Psoas muscle (tissue), 7 donors: ENCODE measurements at regions not wholly inside any gene's neighbourhood (a gene's known extent, or its start where the extent isn't known, plus 50 kb on each side); places are given as distances from the start of the nearest gene placed in this dataset.

Experiments
- ATAC-seq, 4 donors: fragments of 200-7000 bp; cut with Tn5 transposase; one replicate each; pipeline ENCODE4 v1.9.1; 2020; ENCODE audit warnings: moderate library complexity in 3 of 4, mild to moderate bottlenecking in 2 of 4
- DNase-seq, 2 donors: peaks; one replicate each; pipeline ENCODE4 v3.0.0-alpha.2; 2020
- H3K27ac ChIP-seq: fragments of 200-600 bp; one replicate; pipeline ENCODE4 v1.8.0; 2022
- H3K27me3 ChIP-seq, 3 donors: fragments of 200-600 bp in 1 of 3; one replicate each; pipeline versions ENCODE4 v1.6.1 to v1.8.0; 2013 to 2022; ENCODE audit warnings: low read length in 2 of 3, mild to moderate bottlenecking in 2 of 3, moderate library complexity in 1 of 3; ENCODE audit not compliant: insufficient read depth in 3 of 3
- H3K36me3 ChIP-seq, 2 donors: fragments of 200-600 bp in 1 of 2; one replicate each; pipeline versions ENCODE4 v1.6.1 to v1.8.0; 2013 to 2022; ENCODE audit warnings: low read depth in 1 of 2, mild to moderate bottlenecking in 1 of 2, moderate library complexity in 1 of 2; ENCODE audit not compliant: insufficient read depth in 1 of 2
- H3K4me1 ChIP-seq: fragments of 200-600 bp; one replicate; pipeline ENCODE4 v1.8.0; 2022
- H3K4me3 ChIP-seq: fragments of 200-600 bp; one replicate; pipeline ENCODE4 v1.8.0; 2022; ENCODE audit warnings: mild to moderate bottlenecking
- H3K9me3 ChIP-seq: fragments of 200-600 bp; one replicate; pipeline ENCODE4 v1.8.0; 2022
- CTCF ChIP-seq: fragments of 200-600 bp; IDR thresholded peaks from one replicate; pipeline ENCODE4 v1.8.0; 2022; ENCODE audit warnings: antibody characterized with exemption
- WGBS, 3 donors: extraction: QIAGEN DNeasy Blood & Tissue Kit; methylation state at CpG; one replicate each; pipeline versions ENCODE4 v1.1.6 to v1.1.7; 2013; 5-methylcytosine and 5-hydroxymethylcytosine counted together
- intact Hi-C, 2 donors: fragments of 100-400 bp; cut with DNase I; formaldehyde crosslinking; loops; one replicate each; pipeline versions ENCODE4 v1.11.0 to v1.14.2; 2022
- donor health status: healthy with polysubstance abuse.
- donor health status: DM: no; HTN: no; CAD: no; lungs with moderate emphysema.
- donor health status: Bipolar disorder and iron deficiency.
- donor health status: healthy.
- donor health status: DM: yes; HTN: yes; CAD: no.
- donor health status: DM: no; HTN: no; CAD: no.
- donor health status: DM: yes; HTN: yes; CAD: no.

- WGBS, 3 donors: 28 to 67% (median 33%) methylated on average over 1 of the region's 1 CpG
Observed at GRCh38 chr4:31069151-31069550, 349.0 kb downstream of the PCDH7 start.

GRCh38 chr4:31071508-31072486 is 351.6 kb downstream of the PCDH7 start:
- no peaks in the 10 kb centered on the region for H3K27me3 ChIP-seq
- H3K4me3 ChIP-seq: no peak overlapping the region
- 79 to 87% (median 86%) methylated on average over 3 of the region's 3 CpGs for WGBS, 3 donors
- no peaks in the 10 kb centered on the region for H3K9me3 ChIP-seq
- no peak for DNase-seq
- H3K4me1 ChIP-seq: no peaks in the 10 kb centered on the region
- no peaks in the 10 kb centered on the region for H3K36me3 ChIP-seq
- H3K27ac ChIP-seq: no peak overlapping the region
- no peak for TF ChIP-seq CTCF
- intact Hi-C loops: no loop called here
- no peak for ATAC-seq

More at GRCh38 chr4:31069151-31069550, 349.0 kb downstream of the PCDH7 start:
- ATAC-seq (no peak), DNase-seq (no peak)
- Histone ChIP-seq H3K4me3 (no peak overlapping the region), H3K27ac (no peak overlapping the region), H3K36me3 (no peaks in the 10 kb centered on the region), H3K4me1 (no peaks in the 10 kb centered on the region), H3K27me3 (no peaks in the 10 kb centered on the region), H3K9me3 (no peaks in the 10 kb centered on the region)
- intact Hi-C loops: no loop called here
- TF ChIP-seq CTCF: no peak

- Histone ChIP-seq H3K36me3 (no peaks in the 10 kb centered on the region), H3K27me3 (no peaks in the 10 kb centered on the region), H3K27ac (no peak overlapping the region), H3K4me3 (no peak overlapping the region), H3K4me1 (no peaks in the 10 kb centered on the region), H3K9me3 (no peaks in the 10 kb centered on the region)
- intact Hi-C loops: no loop called here
- no peak for TF ChIP-seq CTCF
- 0 to 86% (median 44%) methylated on average over 1 of the region's 1 CpG for WGBS, 3 donors
- DNase-seq: no peak
- no peak for ATAC-seq
Observed at GRCh38 chr4:31075969-31076368, 355.8 kb downstream of the PCDH7 start.

GRCh38 chr4:31078661-31079060 is 358.5 kb downstream of the PCDH7 start:
- ATAC-seq: no peak

More at GRCh38 chr4:31078661-31079060, 358.5 kb downstream of the PCDH7 start:
- no peak overlapping the region for H3K4me3 ChIP-seq
- H3K27ac ChIP-seq: no peak overlapping the region
- no peak for DNase-seq
- no peaks in the 10 kb centered on the region for H3K4me1 ChIP-seq
- H3K9me3 ChIP-seq: no peaks in the 10 kb centered on the region
- TF ChIP-seq CTCF: no peak
- H3K36me3 ChIP-seq: no peaks in the 10 kb centered on the region
- WGBS, 3 donors: 92 to 97% (median 95%) methylated on average over 1 of the region's 1 CpG
- intact Hi-C loops: no loop called here
- no peaks in the 10 kb centered on the region for H3K27me3 ChIP-seq
